Type B pancreatic cell (in vitro differentiated cells): ENCODE measurements at regions not wholly inside any gene's neighbourhood (a gene's known extent, or its start where the extent isn't known, plus 50 kb on each side); places are given as distances from the start of the nearest gene placed in this dataset.

Experiments
- DNase-seq: peaks from one replicate; pipeline ENCODE4 v3.0.0; 2021; ENCODE audit warnings: mixed read lengths; ENCODE audit not compliant: unreplicated experiment; ENCODE audit errors: extremely low spot score
- H3K27ac Mint-ChIP-seq: 2 replicates; pipeline ENCODE4 v1.8.0; 2021; ENCODE audit warnings: mild to moderate bottlenecking, mixed read lengths
- H3K27me3 Mint-ChIP-seq: 2 replicates; pipeline ENCODE4 v1.8.0; 2021; ENCODE audit warnings: mixed read lengths
- H3K36me3 Mint-ChIP-seq: 2 replicates; pipeline ENCODE4 v1.8.0; 2021; ENCODE audit warnings: mixed read lengths
- H3K4me1 Mint-ChIP-seq: one replicate; pipeline ENCODE4 v1.8.0; 2021; ENCODE audit warnings: mixed read lengths; ENCODE audit not compliant: unreplicated experiment
- H3K4me3 Mint-ChIP-seq: 2 replicates; pipeline ENCODE4 v1.8.0; 2021; ENCODE audit warnings: mild to moderate bottlenecking, mixed read lengths
- H3K9me3 Mint-ChIP-seq: 2 replicates; pipeline ENCODE4 v1.8.0; 2021; ENCODE audit warnings: mixed read lengths
- TF ChIP-seq, protein P1 (sequence below): fragments of 200-600 bp; sonication (generic); conservative IDR thresholded peaks from 2 replicates; pipeline ENCODE4 v1.5.0; 2021; ENCODE audit warnings: antibody characterized with exemption, mild to moderate bottlenecking

DNA sequence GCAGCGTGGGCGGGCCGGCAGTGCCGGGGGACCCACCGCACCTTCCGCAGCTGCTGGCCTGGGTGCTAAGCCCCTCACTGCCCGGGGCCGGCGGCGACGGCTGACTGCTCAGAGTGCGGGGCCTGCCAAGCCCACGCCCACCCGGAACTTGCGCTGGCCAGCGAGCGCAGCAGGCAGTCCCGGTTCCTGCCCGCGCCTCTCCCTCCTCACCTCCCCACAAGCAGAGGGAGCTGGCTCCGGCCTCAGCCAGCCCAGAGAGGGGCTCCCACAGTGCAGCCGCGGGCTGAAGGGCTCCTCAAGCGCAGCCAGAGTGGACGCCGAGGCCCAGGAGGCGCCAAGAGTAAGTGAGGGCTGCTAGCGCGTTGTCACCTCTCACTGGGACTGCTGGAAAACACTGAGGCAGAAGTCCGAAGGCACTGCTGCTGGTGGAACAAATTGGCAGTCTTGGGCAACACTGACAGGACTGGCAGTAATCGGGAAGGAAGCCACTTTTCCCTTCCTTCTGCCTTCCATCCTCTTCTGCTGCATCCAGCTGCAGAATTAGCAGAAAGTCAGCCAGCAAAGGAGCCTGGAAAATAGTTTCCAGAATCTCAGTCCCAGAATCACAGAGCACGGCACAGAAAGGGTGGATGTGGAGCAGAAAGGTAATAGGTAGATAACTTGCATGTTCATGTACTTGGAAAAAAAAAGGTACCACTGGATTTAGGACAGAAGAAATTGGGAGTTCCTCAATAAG, 179.4 kb upstream of the FN1 start:
- Mint-ChIP-seq H3K4me1 (peaks cover 50% of the 10 kb centered on the region), H3K9me3 (peaks cover 4% of the 10 kb centered on the region), H3K27ac (no peak overlapping the region), H3K4me3 (no peak overlapping the region), H3K27me3 (no peaks in the 10 kb centered on the region), H3K36me3 (no peaks in the 10 kb centered on the region)
- TF ChIP-seq, protein P1, sequence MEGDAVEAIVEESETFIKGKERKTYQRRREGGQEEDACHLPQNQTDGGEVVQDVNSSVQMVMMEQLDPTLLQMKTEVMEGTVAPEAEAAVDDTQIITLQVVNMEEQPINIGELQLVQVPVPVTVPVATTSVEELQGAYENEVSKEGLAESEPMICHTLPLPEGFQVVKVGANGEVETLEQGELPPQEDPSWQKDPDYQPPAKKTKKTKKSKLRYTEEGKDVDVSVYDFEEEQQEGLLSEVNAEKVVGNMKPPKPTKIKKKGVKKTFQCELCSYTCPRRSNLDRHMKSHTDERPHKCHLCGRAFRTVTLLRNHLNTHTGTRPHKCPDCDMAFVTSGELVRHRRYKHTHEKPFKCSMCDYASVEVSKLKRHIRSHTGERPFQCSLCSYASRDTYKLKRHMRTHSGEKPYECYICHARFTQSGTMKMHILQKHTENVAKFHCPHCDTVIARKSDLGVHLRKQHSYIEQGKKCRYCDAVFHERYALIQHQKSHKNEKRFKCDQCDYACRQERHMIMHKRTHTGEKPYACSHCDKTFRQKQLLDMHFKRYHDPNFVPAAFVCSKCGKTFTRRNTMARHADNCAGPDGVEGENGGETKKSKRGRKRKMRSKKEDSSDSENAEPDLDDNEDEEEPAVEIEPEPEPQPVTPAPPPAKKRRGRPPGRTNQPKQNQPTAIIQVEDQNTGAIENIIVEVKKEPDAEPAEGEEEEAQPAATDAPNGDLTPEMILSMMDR = no peak
- DNase-seq = no peak

DNA sequence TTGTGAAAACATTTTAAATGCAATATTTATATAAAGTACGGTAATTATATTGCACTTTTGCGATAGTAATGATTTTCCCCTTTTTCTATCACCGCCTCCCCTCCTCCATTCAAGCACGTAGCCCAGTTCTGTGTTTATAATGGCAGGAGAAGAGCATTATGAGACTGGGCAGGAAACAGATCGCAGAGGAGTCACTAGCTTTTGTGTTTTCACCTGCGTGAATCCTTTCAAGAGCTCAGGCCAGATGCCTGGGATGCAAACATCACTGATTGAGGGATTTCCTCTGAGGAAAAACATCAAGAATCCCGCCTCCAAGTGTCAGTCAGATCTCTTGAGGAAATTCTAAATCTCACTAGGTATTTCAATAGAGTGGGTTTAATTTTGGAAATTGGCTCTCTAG, 178.4 kb upstream of the FN1 start:
- Mint-ChIP-seq H3K27ac (peak overlapping the region; percentile 31), H3K4me3 (no peak overlapping the region), H3K27me3 (no peaks in the 10 kb centered on the region), H3K4me1 (peaks cover 41% of the 10 kb centered on the region), H3K9me3 (peaks cover 4% of the 10 kb centered on the region), H3K36me3 (no peaks in the 10 kb centered on the region)
- no peak for DNase-seq
- TF ChIP-seq, protein P1 = no peak

DNA sequence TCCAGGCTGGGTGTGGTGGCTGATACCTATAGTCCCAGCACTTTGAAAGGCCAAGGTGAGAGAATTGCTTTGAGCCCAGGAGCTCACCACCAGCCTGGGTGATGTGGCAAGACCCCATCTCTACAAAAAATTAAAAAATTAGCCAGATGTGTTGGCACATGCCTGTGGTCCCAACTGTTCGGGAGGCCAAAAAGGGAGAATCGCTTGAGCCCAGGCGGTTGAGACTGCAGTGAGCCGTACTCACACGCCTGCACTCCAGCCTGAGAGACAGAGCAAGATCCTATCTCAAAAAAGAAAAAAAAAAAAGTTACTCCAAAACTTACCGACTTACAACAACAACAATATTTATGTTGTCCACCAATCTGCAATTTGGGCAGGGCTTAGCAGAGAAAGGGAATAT, 178.0 kb upstream of the FN1 start:
- Mint-ChIP-seq H3K27me3 (no peaks in the 10 kb centered on the region), H3K4me1 (peaks cover 41% of the 10 kb centered on the region), H3K36me3 (no peaks in the 10 kb centered on the region), H3K9me3 (peaks cover 8% of the 10 kb centered on the region), H3K27ac (peak overlapping the region; percentile 31), H3K4me3 (no peak overlapping the region)
- no peak for DNase-seq
- TF ChIP-seq, protein P1 = no peak

DNA sequence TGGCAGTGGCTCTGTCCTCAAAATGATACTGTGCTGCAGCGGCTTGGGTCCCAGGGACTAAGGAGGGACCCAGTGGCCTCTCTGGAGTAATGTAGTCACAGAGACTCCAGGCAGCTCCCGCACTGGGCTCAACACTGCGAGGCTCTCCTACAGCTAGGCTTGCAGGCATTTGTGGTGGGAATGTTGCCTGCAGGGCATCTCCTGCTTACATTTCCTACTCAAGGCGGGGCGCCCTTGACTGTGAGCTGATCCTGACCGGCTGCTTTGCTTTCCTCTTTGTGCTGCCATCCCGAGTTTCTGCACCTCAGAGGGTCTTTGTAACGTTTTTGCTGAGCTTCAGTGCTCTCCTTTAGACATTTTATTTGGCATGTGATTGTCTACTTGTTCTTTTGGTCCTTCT, 177.4 kb upstream of the FN1 start:
- DNase-seq = no peak
- Mint-ChIP-seq H3K27me3 (no peaks in the 10 kb centered on the region), H3K9me3 (peaks cover 8% of the 10 kb centered on the region), H3K4me1 (peaks cover 35% of the 10 kb centered on the region), H3K36me3 (no peaks in the 10 kb centered on the region), H3K4me3 (no peak overlapping the region), H3K27ac (no peak overlapping the region)
- TF ChIP-seq, protein P1 = no peak

DNA sequence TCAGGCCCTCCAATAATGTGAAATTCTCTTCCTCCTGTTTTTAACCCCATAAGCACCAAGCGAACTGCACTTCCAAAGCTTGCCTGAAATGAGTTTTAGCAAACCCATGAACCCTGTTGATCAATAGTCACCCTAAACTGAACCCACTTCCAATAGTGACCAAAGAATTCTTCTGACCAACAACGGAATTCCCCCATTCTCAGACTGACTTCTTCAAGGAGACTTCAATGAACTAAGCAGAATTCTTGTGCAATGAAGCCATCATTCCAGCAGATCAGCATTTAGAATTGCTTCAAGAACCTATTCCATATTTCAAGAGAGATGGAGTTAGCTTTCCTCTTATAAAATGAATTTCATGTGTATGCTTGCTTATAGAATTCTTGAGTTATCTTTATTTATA, 176.9 kb upstream of the FN1 start:
- H3K4me3 Mint-ChIP-seq = no peak overlapping the region
- no peaks in the 10 kb centered on the region for H3K27me3 Mint-ChIP-seq
- peaks cover 8% of the 10 kb centered on the region for H3K9me3 Mint-ChIP-seq
- no peak overlapping the region for H3K27ac Mint-ChIP-seq
- H3K4me1 Mint-ChIP-seq = peaks cover 32% of the 10 kb centered on the region
- H3K36me3 Mint-ChIP-seq = no peaks in the 10 kb centered on the region
- TF ChIP-seq, protein P1 = no peak
- DNase-seq = no peak
